ENCODE measurements at regions not wholly inside any gene's neighbourhood (a gene's known extent, or its start where the extent isn't known, plus 50 kb on each side); places are given as distances from the start of the nearest gene placed in this dataset.

- ATAC-seq = no peak
- TF ChIP-seq TOX (CRISPR knock-in tag; IDR thresholded peaks at IDR 0.05; ENCODE audit: borderline replicate concordance) (no peak), TSHZ2 (CRISPR knock-in tag; IDR thresholded peaks at IDR 0.05) (no peak), ARNTL (CRISPR knock-in tag; IDR thresholded peaks at IDR 0.05; ENCODE audit: borderline replicate concordance, low read depth) (no peak), BACH2 (CRISPR knock-in tag; IDR thresholded peaks at IDR 0.05; ENCODE audit: borderline replicate concordance) (no peak), ZFP30 (CRISPR knock-in tag; IDR thresholded peaks at IDR 0.05) (no peak), CSDC2 (CRISPR knock-in tag; IDR thresholded peaks at IDR 0.05) (no peak), CREB5 (CRISPR knock-in tag; IDR thresholded peaks at IDR 0.05; ENCODE audit: low read depth) (no peak), RARB (CRISPR knock-in tag; IDR thresholded peaks at IDR 0.05) (no peak), GLIS3 (CRISPR knock-in tag; IDR thresholded peaks at IDR 0.05) (no peak), ZNF565 (CRISPR knock-in tag; conservative IDR thresholded peaks at IDR 0.05; ENCODE audit: low read depth) (no peak), POU6F1 (CRISPR knock-in tag; IDR thresholded peaks at IDR 0.05; ENCODE audit: borderline replicate concordance, low read depth) (no peak), PPARA (CRISPR knock-in tag; IDR thresholded peaks at IDR 0.05; ENCODE audit: borderline replicate concordance) (no peak), ZNF70 (CRISPR knock-in tag; IDR thresholded peaks at IDR 0.05) (no peak), ZC3H10 (CRISPR knock-in tag; IDR thresholded peaks at IDR 0.05) (no peak), SNAI2 (CRISPR knock-in tag; IDR thresholded peaks at IDR 0.05) (no peak), ZFP3 (CRISPR knock-in tag; IDR thresholded peaks at IDR 0.05) (no peak), OSR1 (CRISPR knock-in tag; IDR thresholded peaks at IDR 0.05) (no peak), ISL1 (CRISPR knock-in tag; IDR thresholded peaks at IDR 0.05) (no peak), TCF4 (CRISPR knock-in tag; IDR thresholded peaks at IDR 0.05; ENCODE audit: borderline replicate concordance) (no peak)
Measured at GRCh38 chr1:88043834-88044233, 640.2 kb upstream of the PKN2 start.

GRCh38 chr1:88052167-88052566, 631.9 kb upstream of the PKN2 start:
- TF ChIP-seq ZC3H10 (CRISPR knock-in tag; IDR thresholded peaks at IDR 0.05) = no peak
- TF ChIP-seq CSRNP3 (CRISPR knock-in tag; IDR thresholded peaks at IDR 0.05) = no peak
- TF ChIP-seq PPARA (CRISPR knock-in tag; IDR thresholded peaks at IDR 0.05; ENCODE audit: borderline replicate concordance) = no peak
- no peak for TF ChIP-seq TCF4 (CRISPR knock-in tag; IDR thresholded peaks at IDR 0.05; ENCODE audit: borderline replicate concordance)
- TF ChIP-seq PATZ1 (CRISPR knock-in tag; IDR thresholded peaks at IDR 0.05; ENCODE audit: borderline replicate concordance) = no peak
- no peak for TF ChIP-seq POU6F1 (CRISPR knock-in tag; IDR thresholded peaks at IDR 0.05; ENCODE audit: borderline replicate concordance, low read depth)
- TF ChIP-seq CSDC2 (CRISPR knock-in tag; IDR thresholded peaks at IDR 0.05) = no peak
- TF ChIP-seq ARNTL (CRISPR knock-in tag; IDR thresholded peaks at IDR 0.05; ENCODE audit: borderline replicate concordance, low read depth) = no peak
- no peak for ATAC-seq
